Stomach (tissue), 4 donors: ENCODE measurements at regions not wholly inside any gene's neighbourhood (a gene's known extent, or its start where the extent isn't known, plus 50 kb on each side); places are given as distances from the start of the nearest gene placed in this dataset.

Source experiments
- CTCF ChIP-seq, 7 experiments: fragments of 450-650 bp in 4 of 7; fragments of 200-600 bp in 3 of 7; sonication (generic) in 3 of 7; IDR thresholded peaks; one replicate each; pipeline ENCODE4 v1.5.1; 2016 to 2019; ENCODE audit warnings: antibody characterized with exemption in 7 of 7, control low read depth in 2 of 7, mild to moderate bottlenecking in 1 of 7
- EP300 ChIP-seq: sonication (generic); formaldehyde crosslinking; IDR thresholded peaks from one replicate; pipeline ENCODE4 v1.6.1; 2017; ENCODE audit warnings: antibody characterized with exemption
- POLR2A ChIP-seq, 4 donors: fragments of 450-650 bp; IDR thresholded peaks; one replicate each; pipeline ENCODE4 v1.6.1; 2016; ENCODE audit warnings: antibody characterized with exemption in 4 of 4, control low read depth in 2 of 4, mild to moderate bottlenecking in 1 of 4, moderate library complexity in 1 of 4
- POLR2AphosphoS5 ChIP-seq, 3 donors: sonication (generic); formaldehyde crosslinking; IDR thresholded peaks; one replicate each; pipeline ENCODE4 v1.6.1; 2016; ENCODE audit warnings: antibody characterized with exemption in 3 of 3

DNA sequence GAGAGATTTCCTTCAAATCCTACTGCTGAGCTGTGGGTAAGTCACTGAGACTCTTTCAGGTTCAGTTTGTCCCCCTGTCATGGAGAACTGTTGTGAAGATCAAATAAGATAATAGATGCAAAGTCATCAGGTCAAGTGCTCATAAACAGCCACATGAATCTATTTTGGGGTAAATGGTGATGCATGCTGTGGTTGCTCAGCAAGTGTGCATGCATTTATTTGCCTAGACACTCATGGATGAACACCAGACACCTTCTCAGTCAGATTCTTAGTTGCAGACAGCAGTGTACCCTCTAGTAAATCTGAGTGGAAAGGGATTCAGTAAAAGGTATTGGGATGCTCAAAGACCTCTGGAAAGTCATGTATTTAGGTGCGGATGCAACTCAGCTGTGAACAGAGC, 168.0 kb upstream of the FOXA2 start:
- no peak for TF ChIP-seq POLR2AphosphoS5 (IDR thresholded peaks at IDR 0.05)
- TF ChIP-seq CTCF (IDR thresholded peaks at IDR 0.05): no peak
- no peak for TF ChIP-seq POLR2A (IDR thresholded peaks at IDR 0.05)
- no peak for TF ChIP-seq EP300
